ENCODE measurements at regions not wholly inside any gene's neighbourhood (a gene's known extent, or its start where the extent isn't known, plus 50 kb on each side); places are given as distances from the start of the nearest gene placed in this dataset.
"Not testable (repeated sequence)": the region's sequence is repeated elsewhere in the genome, so short reads cannot be mapped to it uniquely, and the experiment has no call there.

DNA sequence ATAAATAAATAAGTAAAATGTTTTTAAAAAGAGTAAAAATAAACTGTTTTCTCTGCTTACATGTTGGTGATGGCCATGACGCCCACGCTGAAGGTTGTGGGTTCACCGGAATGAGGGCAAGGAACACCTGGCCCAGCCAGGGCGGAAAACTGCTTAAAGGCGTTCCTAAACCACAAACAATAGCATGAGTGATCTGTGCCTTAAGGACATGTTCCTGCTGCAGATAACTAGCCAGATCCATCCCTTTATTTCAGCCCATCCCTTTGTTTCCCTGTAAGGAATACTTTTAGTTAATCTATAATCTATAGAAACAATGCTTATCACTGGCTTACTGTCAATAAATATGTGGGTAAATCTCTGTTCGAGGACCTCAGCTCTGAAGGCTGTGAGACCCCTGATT is 63.3 kb upstream of the CEP78 start:
- not testable (repeated sequence) for DNase-seq (ENCODE audit: low read depth in 2 of 2)

DNA sequence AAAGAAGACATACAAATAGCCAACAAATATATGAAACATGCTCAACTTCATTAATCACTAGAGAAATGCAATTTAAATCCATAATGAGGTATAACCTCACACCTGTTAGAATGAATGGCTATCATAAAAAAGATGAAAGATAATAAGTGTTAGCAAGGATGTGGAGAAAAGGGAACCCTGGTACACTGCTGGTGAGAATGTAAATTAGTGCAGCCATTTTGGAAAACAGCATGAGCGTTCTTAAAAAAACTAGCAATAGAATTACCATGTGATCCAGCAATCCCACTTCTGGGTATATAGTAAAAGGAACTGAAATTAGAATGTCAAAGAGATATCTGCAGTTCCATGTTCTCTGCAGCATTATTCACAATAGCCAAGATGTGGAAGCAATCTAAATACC is 64.2 kb upstream of the CEP78 start:
- no peak for DNase-seq (ENCODE audit: low read depth in 2 of 2)

DNA sequence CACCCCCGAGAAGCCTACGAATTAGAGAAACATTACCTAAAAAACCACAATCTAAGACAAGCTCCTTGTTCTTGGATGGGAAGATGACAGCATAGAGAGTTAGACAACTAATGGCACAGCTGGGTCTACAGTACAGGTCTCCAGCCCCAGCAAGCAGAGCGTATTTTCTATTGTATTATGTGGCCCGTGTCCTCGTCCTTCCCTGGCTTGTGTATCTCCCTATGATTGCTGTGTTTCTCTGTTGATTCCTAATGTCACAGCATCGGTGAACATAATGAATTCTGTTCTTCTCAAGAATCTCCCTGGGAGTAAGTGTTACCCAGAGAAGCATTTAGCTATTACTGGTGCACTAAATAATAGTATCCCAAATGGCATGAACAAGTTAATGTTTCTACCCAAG is 66.8 kb upstream of the CEP78 start:
- DNase-seq (ENCODE audit: low read depth in 2 of 2) = no peak

DNA sequence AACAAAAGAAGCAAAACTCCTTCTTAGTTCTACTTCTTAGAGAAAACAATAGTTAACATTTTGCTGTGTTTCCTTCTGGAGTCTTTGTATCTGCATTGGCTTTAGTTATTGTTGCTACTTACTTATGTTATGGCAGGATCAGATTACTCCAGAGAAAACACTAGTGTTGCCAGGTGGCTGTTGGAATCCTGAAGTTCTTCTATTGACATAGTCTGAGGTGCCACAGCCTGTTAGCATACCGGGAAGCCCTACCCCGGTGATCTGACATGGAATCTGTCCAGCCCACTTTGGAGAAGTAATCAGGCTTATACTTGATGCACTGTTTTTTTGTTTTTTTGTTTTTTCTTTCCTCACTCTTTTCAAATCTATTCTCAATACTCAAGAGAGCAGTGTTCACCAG is 68.5 kb upstream of the CEP78 start:
- DNase-seq (ENCODE audit: low read depth in 2 of 2) = no peak

DNA sequence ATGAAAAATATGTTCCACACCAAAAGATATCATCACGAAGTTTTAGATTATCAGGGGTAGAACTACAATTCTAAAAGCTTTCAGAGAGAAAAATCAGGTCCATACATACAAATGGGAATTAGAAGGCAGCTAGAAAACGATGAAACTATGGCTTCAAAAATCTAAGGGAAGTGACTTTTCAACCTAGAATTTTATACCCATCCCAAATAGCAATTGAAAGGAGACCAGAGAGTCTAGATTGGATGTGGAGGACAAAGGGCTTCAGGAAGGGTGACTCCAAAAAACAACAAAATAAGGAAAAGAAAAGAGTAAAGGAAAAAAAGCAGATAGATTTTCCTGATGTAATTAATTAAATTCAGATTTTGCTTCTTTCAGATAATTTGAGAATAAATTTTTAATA is 72.0 kb upstream of the CEP78 start:
- no peak for DNase-seq (ENCODE audit: low read depth in 2 of 2)

DNA sequence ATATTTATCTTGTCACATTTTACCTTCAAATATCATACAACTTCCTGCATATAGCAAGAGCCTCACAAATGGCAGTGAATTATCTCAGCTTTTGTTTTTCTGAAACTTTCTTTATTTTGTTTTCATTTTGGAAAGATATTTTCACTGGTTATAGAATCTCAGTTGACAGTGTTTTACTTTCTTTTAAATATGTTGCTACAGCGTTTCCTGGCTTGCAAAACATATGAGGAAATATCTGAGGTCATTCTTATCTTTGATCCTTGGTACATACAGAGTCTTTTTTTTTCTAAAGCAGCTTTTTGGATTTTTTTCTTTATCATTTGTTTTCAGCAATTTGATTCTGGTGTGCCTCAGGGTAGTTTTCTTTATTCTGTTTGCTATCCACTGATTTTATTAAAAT is 77.6 kb upstream of the CEP78 start:
- no peak for DNase-seq (ENCODE audit: low read depth in 2 of 2)

DNA sequence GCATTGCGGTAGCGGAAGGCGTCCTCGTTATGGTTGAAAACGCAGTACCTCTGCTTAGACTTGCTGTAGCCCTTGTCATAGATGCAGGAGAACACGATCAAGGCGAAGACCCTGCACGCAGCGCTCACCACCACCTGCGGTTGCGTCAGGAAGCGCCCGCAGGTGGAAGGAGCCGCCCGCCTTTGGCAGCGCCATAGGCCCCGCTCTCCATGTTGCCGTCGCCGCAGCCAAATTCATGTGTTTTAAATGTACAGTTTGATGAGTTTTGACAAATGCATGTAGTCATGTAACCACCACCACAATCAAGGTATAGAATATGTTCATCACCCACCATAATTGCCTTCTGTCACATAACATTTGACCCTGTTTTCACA is 84.9 kb upstream of the CEP78 start:
- DNase-seq (ENCODE audit: low read depth in 2 of 2) = no peak

DNA sequence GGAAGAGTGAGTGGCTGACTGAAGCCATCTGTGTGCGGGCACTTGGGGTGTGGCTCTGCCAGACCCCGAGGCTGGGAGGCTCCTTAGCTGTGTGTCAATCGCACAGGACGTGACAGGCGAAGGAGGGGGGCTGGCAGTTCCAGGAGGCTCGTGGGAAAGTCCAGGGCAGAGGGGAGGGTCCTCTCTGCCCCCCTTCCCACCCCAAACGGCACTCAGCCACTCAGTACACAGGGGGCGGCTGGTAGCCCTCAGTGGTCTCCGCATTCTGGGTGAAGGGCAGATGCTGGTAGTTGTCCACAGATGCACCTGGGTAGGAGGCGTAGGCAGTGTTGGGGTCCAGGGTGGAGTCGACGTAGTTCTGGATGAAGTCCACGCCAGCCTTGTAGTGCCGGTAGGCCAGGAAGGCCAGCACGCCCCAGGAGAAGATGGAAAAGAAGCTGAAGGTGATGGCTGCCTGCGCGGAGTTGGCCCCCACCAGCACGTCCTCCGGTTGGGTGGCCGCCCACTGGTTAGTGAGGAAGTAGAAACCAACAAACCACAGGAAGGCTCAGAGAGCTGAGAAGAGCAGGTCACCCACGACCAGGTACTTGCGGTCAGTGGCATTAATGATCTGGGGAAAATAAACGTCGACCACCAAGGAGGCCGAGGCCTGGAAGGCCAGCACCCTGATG is 85.4 kb upstream of the CEP78 start:
- no peak for DNase-seq (ENCODE audit: low read depth in 2 of 2)

DNA sequence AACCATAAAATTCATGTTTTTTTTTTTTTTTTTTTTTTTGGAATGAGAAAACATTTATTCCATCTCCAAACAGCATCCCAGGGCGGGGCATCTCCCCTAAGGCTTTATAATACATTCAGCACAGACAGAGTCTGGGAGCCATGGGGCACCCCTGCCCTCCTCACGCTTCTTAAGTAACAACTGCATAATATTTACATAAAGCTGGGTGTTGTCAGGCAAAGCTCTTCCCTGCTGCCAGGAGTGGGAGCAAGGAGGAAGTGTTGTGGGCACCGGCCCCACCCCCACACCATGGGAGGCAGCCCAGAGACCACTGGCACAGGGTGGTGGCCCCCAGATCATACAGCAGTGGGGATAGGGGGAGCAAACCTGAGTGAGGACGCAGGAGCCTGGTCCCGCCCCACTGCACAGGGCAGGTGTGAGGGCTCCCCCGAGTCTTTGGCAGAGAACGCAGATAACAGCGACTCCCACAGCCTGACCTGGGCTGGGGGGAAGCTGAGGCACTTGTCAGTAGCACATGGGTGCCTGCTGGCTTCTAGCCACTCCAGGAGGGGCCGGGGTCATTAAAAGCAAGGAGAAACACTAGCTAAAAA is 86.1 kb upstream of the CEP78 start:
- DNase-seq (ENCODE audit: low read depth in 2 of 2) = no peak

DNA sequence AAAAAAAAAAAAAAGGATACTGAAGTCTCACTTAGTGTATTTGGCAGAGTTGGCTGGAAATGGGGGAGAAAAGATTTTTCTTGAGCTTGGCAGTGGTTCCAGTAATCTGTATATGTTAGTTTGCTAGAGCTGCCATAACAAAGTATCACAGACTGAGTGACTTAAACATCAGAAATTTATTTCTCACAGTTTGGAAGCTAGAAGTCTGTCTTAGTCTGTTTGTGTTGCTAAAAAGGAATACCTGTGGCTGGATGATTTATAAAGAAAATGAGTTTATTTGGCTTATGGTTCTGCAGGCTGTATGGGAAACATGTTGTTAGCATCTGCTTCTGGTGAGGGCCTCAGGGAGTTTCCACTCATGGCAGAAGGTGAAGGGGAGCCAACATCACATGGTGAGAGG is 89.6 kb upstream of the CEP78 start:
- DNase-seq (ENCODE audit: low read depth in 2 of 2) = no peak

DNA sequence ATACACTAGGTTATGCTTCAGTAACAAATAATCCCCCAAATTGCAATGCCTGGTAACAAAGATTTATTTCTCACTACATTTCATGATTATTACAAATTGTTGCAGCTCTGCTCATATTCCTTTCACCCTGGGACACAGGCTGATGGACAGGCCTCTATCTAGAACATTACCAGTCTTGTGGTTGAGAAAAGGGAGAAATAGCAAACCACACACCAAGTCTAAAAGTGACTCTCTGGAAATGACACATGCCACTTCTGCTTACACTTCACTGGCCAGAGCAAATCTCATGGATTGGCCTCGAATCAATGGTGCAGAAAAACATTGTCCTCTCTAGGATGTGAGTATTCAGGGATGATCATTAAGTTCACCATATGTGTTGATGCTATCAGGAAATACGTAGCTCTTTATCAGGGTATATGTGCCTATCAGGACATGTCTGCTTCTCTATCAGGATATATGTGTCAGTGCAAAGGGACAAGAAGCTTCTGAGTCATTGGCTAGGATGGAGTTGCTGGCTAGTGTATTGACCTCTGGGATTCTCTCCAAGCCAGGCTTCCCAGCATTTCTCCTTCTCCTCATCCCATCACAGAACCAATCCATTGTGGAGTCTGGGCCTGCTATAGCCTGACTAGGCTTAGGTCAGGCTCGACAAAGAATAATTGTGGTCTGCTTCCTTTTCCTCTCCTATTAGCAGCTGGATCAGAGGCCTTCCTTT is 91.1 kb upstream of the CEP78 start:
- DNase-seq (ENCODE audit: low read depth in 2 of 2) = no peak

DNA sequence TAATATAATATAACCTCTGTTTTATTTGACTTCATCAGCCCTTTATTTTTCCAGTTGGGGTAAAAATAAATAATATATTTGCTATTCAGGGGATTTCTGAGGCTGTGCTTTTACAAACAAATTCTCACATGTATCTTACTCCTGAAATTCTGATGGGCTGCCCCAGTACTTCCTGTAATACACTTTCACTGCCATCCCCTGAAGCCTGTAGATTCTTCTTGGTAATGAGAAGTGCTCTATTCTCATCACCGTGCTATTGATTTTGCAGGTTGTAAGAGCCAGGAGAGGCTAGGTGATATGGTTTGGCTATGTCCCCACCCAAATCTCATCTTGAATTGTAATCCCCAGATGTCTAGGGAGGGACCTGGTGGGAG is 91.9 kb upstream of the CEP78 start:
- no peak for DNase-seq (ENCODE audit: low read depth in 2 of 2)

DNA sequence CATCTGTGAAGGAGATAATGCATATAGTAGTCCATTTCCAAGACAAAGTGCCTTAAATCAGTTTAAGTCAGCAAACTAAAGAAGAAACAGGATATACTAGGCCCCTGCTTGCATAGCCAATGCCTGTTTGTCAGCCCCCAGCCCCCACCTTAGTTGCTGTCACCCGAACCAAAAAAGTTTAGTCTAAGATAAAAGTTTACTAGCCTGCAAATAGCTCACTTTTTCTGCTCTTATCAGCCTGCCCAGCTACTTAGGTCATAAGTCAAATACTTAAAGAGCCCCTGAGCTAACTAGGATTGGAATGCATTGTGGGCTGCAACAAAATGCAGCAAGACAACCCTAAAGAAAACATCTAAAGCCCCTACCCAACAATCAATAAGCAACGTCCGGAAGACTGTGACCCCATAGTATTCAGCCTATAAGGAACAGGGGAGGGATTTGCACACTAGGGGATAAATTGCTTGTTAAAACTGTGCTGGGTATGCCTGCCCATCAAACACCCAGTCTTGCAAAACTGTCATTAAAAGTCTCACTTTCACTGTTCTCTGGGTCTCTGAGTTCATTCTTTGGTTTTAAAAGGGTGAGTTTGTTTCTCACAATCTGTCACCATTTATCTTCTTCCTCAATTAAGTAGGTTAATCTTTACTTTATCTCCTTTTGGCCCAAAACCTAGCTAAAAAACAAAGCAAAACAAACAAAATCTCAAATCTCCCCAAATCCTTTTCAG is 92.4 kb upstream of the CEP78 start:
- DNase-seq (ENCODE audit: low read depth in 2 of 2) = no peak

DNA sequence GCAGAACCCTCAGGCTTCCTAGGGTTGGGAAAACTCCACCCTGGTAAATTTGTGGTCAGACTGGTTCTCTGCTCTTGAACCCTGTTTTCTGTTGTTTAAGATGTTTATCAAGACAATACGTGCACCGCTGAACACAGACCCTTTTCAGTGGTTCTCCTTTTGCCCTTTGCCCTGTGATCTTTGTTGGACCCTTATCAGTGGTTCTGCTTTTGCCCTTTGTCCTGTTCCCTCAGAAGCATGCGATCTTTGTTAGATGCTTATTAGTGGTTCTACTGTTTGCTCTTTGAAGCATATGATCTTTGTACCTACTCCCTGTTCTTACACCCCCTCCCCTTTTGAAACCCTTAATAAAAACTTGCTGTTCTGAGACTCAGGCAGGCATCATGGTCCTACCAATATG is 93.6 kb upstream of the CEP78 start:
- not testable (repeated sequence) for DNase-seq (ENCODE audit: low read depth in 2 of 2)

DNA sequence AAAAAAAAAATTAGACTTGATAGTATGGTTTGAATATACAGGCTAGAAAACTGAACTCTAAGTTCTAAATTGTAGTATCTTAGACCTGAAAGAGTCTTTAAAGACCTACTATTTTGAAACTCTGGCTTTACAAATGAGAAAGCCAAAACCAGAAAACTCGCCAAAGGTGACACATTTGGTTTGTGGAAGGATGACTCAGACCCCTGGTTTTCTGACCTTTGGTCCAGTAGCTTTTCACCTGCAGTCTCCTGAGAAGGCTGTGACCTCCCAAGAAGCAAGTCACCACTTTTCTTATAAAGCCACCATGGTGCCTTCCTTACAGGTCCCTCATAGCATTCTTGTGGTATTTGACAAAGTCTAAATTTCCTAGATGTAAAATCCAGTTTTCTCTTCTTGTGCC is 102.1 kb upstream of the CEP78 start:
- DNase-seq (ENCODE audit: low read depth in 2 of 2) = no peak

DNA sequence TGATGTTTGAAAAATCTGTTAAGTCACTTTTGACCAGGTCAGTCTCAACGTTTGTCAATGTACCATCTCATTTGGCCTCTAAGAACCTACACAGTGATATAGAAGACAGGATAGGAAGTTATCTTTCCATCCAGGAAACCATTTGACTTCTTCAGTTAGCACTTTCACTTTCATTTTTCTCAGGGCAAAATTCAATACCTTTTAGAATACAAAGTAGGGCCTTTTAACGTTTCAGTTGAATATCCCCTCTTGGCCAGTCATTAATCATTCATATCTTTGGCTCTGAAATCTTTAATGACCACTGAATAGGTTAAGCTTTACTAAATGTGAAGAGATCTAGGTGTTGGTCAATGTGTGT is 101.1 kb upstream of the GNAQ start:
- DNase-seq (ENCODE audit: low read depth in 2 of 2) = no peak

DNA sequence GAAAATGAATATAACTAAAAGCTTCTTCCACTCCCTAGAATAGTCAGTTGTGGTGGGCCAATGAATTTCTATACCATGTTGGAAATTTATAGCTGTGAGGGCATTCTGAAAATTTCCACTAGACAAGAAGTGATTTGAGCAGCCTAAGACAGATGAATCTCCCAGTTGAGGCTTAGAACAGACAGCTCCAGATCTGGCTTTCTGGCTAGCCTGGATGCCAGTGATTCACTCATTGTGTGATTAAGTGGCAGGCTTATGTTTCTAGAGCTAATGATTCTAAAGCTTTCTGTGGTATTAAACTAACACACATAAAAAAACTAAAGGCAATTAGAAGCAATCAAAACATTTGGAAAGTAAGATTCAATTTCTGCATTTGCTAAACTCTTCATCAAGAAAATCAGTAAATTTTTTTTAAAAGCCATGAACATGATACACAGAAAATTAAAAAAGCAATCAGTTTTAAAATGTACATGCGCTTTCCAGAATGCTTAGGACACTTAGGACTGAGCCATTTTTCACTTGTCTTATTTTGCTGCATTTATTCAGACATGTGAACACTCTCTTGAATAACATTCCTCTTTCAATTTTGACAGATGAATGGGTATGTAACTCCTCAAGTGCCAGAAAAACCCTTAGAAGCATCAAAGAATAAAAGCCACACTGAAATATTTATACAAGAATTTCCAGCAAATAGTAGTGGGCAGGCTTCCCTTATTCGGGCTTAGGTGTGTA is 100.5 kb upstream of the GNAQ start:
- DNase-seq (ENCODE audit: low read depth in 2 of 2) = no peak

DNA sequence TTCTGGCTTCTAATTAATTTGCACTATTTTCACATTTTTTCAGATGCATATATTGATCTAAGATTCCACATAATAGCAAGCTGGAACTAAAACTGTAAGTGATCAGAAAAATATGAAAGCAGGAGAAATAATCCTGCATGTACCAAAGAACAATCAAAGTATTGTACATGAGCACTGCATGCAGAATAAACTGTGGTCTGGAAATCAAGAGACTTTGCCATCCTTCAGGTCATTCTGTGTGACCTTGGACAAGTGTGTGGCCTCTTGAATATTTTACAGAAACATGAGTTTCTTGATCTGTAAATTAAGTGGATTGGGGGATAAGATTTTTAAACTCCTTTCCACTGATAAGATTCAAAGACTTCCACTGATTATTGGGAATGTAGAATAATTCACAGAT is 99.2 kb upstream of the GNAQ start:
- DNase-seq (ENCODE audit: low read depth in 2 of 2) = no peak

DNA sequence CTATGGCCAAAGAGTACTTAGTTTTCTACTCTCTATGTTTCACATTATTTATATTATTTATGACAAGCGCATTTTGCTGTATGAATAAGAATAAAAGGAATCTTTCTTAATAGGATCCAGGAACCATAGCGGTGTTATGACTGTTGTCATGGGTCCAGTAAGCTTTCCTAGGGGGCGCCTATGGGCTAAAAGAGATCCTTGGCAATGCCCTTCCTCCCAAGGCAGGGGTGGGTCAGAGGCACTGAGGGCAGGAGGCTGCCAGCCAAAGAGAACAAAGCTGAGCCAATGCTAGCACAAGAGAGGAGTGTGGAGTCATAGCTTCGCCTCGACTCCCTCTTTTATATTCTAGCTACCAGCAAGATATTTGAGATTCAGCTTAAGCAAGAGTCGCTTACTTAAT is 98.4 kb upstream of the GNAQ start:
- DNase-seq (ENCODE audit: low read depth in 2 of 2) = no peak

DNA sequence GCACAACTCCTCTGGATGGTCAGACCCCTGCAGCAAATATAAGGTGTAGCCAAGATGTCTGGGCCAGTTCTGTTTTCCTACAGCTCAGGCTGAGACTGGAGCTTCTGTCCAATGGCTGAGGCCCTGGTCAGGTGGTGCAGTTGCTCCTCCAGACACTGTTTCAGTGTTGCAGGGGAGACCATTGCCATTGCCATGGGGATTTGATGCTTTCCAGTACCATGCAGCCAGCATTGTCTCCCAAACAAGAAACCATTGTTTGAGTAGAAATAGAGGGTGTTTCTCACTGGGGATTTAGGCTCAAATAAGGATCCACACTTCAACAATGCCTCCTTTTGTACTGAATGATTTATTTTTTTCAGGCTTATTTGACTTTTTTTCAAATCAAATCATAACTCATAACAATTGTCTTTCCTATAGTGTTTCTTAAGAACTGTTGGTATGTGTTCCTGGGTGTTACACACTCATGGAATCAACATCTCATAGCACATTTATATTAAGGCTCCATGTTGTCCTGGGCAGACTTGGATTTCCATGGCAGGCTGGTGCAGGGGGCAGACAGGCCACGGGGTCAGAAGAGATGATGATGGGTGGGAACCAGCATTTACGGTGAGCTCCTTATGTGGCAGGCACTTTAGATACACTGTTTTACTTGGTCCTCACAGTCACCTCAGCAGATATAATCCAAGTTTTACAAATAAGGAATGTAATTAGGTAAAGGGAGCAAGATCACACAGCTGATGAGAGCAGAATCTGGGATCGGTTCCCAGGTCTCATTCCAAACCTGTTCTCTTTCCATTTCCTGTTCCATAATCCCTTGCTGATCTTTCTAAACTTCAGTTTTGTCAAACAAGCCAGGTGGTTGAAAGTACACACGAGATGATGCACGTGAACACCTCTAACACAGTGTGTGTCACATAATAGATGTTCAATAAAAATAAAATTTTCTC is 95.9 kb upstream of the GNAQ start:
- no peak for DNase-seq (ENCODE audit: low read depth in 2 of 2)

DNA sequence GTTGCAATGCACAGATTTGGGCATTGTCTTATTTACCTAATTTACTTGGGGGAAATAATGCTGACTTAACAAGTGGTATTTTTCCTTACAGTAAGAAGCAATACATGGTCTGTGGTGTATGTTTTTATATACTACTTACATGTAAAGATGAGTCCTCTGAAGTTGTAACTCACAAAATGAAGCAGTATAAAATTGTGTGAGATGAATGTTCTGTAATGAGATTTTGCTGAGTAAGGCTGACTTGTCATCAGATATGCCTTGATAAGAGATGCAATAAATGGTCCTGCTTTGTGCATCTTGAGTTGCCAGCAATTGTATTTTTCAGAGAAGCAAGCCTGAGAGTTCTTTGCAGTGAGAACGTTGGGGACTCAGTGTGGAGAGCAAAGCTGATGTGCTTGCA is 92.2 kb upstream of the GNAQ start:
- DNase-seq (ENCODE audit: low read depth in 2 of 2) = no peak

Measured in stimulated activated CD4-positive, alpha-beta T cell treated with anti-CD3 and anti-CD28 coated beads, Interleukin-1b, Interleukin-23, amount 100 ng/mL, for 4 hours (primary cell).